HEK293 (cell line): ENCODE measurements at regions not wholly inside any gene's neighbourhood (a gene's known extent, or its start where the extent isn't known, plus 50 kb on each side); places are given as distances from the start of the nearest gene placed in this dataset.

Experiments
- CTCF ChIA-PET: fragments of 350-600 bp; formaldehyde crosslinking; extraction: SDS; loops from one replicate; lab custom pipeline; 2021; ENCODE audit warnings: antibody characterized with exemption; lab: Yijun Ruan, JAX
- POLR2A ChIA-PET: fragments of 300-600 bp; formaldehyde crosslinking; extraction: SDS; loops from one replicate; lab custom pipeline; 2020; ENCODE audit warnings: antibody characterized with exemption, inconsistent platforms; lab: Yijun Ruan, JAX
- H3K27ac ChIP-seq: fragments of 200-500 bp; sonication (Bioruptor generic); 2 replicates; pipeline ENCODE4 v1.5.1; 2014; ENCODE audit warnings: low read depth, low read length, control low read depth, inconsistent platforms; ENCODE audit errors: extremely low read depth
- H3K36me3 ChIP-seq, 2 experiments: fragments of 200-500 bp in 1 of 2; sonication (Bioruptor generic) in 1 of 2; 1 replicate in 1 of 2; 2 replicates in 1 of 2; pipeline ENCODE4 v1.5.1; 2014 to 2017; ENCODE audit warnings: inconsistent platforms in 2 of 2, low read length in 2 of 2; ENCODE audit not compliant: control insufficient read depth in 2 of 2, insufficient read depth in 1 of 2
- H3K4me1 ChIP-seq: fragments of 200-500 bp; sonication (Bioruptor generic); 2 replicates; pipeline ENCODE4 v1.5.1; 2014; ENCODE audit warnings: mild to moderate bottlenecking, low read length, inconsistent platforms; ENCODE audit not compliant: control insufficient read depth, insufficient read depth
- H3K4me3 ChIP-seq: 2 replicates; pipeline ENCODE4 v1.5.1; 2011; ENCODE audit warnings: low read depth, mild to moderate bottlenecking, control low read depth, low read length, moderate library complexity
- H3K9me3 ChIP-seq: fragments of 200-500 bp; sonication (Bioruptor generic); 2 replicates; pipeline ENCODE4 v1.5.1; 2014; ENCODE audit warnings: low read depth, low read length, inconsistent platforms; ENCODE audit not compliant: control insufficient read depth, insufficient read depth
- EGR2 ChIP-seq: fragments of 450-650 bp; formaldehyde crosslinking; IDR thresholded peaks from 2 replicates; pipeline ENCODE4 v1.5.1; 2016; ENCODE audit warnings: low read depth, missing biosample characterization, missing genetic modification characterization
- GLIS1 ChIP-seq: fragments of 450-650 bp; formaldehyde crosslinking; IDR thresholded peaks from 2 replicates; pipeline ENCODE4 v1.5.1; 2016; ENCODE audit warnings: missing biosample characterization, missing genetic modification characterization
- KLF9 ChIP-seq: fragments of 450-650 bp; formaldehyde crosslinking; IDR thresholded peaks from 2 replicates; pipeline ENCODE4 v1.5.1; 2016; ENCODE audit warnings: missing biosample characterization, missing genetic modification characterization, low read depth
- MYNN ChIP-seq: fragments of 450-650 bp; formaldehyde crosslinking; IDR thresholded peaks from 2 replicates; pipeline ENCODE4 v1.5.1; 2016; ENCODE audit warnings: missing biosample characterization, missing genetic modification characterization, borderline replicate concordance
- SCRT1 ChIP-seq: fragments of 450-650 bp; formaldehyde crosslinking; IDR thresholded peaks from 2 replicates; pipeline ENCODE4 v1.5.1; 2016; ENCODE audit warnings: missing biosample characterization, missing genetic modification characterization, borderline replicate concordance
- SCRT2 ChIP-seq: fragments of 450-650 bp; formaldehyde crosslinking; IDR thresholded peaks from 2 replicates; pipeline ENCODE4 v1.5.1; 2016; ENCODE audit warnings: missing biosample characterization, missing genetic modification characterization
- ZBTB20 ChIP-seq: fragments of 450-650 bp; formaldehyde crosslinking; IDR thresholded peaks from 2 replicates; pipeline ENCODE4 v1.5.1; 2016; ENCODE audit warnings: missing biosample characterization, missing genetic modification characterization
- ZBTB26 ChIP-seq: fragments of 450-650 bp; formaldehyde crosslinking; optimal IDR thresholded peaks from 2 replicates; pipeline ENCODE3; 2016; ENCODE audit warnings: missing biosample characterization, mild to moderate bottlenecking, missing genetic modification characterization
- ZFP69B ChIP-seq: fragments of 450-650 bp; formaldehyde crosslinking; IDR thresholded peaks from 2 replicates; pipeline ENCODE4 v1.5.1; 2016; ENCODE audit warnings: missing biosample characterization, missing genetic modification characterization
- ZNF132 ChIP-seq: fragments of 450-650 bp; formaldehyde crosslinking; IDR thresholded peaks from 2 replicates; pipeline ENCODE4 v1.5.1; 2017; ENCODE audit warnings: missing biosample characterization, missing genetic modification characterization, borderline replicate concordance
- ZNF157 ChIP-seq: fragments of 450-650 bp; formaldehyde crosslinking; IDR thresholded peaks from 2 replicates; pipeline ENCODE4 v1.5.1; 2016; ENCODE audit warnings: missing biosample characterization, missing genetic modification characterization
- ZNF221 ChIP-seq: fragments of 450-650 bp; formaldehyde crosslinking; IDR thresholded peaks from 2 replicates; pipeline ENCODE4 v1.5.1; 2017; ENCODE audit warnings: missing biosample characterization, missing genetic modification characterization, borderline replicate concordance
- ZNF747 ChIP-seq: fragments of 450-650 bp; formaldehyde crosslinking; IDR thresholded peaks from 2 replicates; pipeline ENCODE4 v1.5.1; 2016; ENCODE audit warnings: missing biosample characterization, missing genetic modification characterization
- TF ChIP-seq, protein P1 (sequence below): fragments of 450-650 bp; formaldehyde crosslinking; IDR thresholded peaks from 2 replicates; pipeline ENCODE4 v1.5.1; 2016; ENCODE audit warnings: missing biosample characterization, missing genetic modification characterization

DNA sequence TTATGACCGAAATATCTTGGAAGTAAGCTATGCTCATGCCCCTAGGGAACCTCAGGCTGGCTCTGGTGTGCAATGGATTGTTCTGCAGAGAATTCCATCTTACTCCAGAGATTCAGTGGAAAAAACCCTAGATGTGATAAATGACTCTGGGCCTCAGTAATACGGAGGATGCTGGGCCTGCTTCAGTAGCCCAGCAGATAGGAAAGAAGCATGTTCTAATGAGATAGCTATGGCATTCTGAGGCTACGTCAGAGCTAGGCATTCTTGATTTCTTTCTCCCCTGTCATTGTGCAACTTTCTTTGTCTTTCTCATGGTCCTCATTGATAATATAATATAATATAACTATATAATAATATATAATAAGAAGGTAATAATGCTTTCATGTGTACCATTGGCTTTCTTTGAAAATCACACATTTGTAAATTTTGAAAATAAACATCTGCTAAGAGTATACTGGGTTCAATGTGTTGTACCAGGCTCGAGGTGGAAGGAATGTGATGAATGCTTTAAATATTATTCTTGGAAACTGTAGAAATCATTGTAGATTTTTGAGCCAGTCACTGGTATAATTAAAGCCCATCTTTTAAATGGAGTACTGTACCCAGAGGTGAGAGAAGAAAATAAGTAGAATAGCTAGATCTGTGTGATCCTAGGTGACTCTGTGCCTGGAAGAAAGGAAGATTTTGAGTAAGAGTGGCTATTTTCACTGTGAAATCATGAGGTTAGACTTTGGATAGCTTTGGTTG is 152.0 kb downstream of the IL15 start:
- Histone ChIP-seq H3K4me3 (no peak overlapping the region), H3K9me3 (no peaks in the 10 kb centered on the region), H3K36me3 (no peaks in the 10 kb centered on the region), H3K27ac (no peak overlapping the region), H3K4me1 (no peaks in the 10 kb centered on the region)
- CTCF ChIA-PET = interaction anchor here (0.6 kb wide), 1 partner anchor 1060 kb away, joined by 3 read pairs; no protein-coding TSS in a partner anchor
- TF ChIP-seq ZNF221 (no peak), ZBTB26 (no peak), EGR2 (tag by site-specific recombination) (no peak)
- POLR2A ChIA-PET = no interaction called here

- CTCF ChIA-PET = no interaction called here
- POLR2A ChIA-PET = no interaction called here
- Histone ChIP-seq H3K36me3 (no peaks in the 10 kb centered on the region), H3K27ac (no peak overlapping the region)
- TF ChIP-seq ZFP69B (tag by site-specific recombination) (no peak), SCRT1 (tag by site-specific recombination) (no peak), ZNF747 (no peak), ZNF157 (tag by site-specific recombination) (no peak), ZNF132 (tag by site-specific recombination) (no peak), SCRT2 (tag by site-specific recombination) (no peak), MYNN (tag by site-specific recombination) (no peak), ZBTB20 (tag by site-specific recombination) (no peak)
- TF ChIP-seq, protein P1, sequence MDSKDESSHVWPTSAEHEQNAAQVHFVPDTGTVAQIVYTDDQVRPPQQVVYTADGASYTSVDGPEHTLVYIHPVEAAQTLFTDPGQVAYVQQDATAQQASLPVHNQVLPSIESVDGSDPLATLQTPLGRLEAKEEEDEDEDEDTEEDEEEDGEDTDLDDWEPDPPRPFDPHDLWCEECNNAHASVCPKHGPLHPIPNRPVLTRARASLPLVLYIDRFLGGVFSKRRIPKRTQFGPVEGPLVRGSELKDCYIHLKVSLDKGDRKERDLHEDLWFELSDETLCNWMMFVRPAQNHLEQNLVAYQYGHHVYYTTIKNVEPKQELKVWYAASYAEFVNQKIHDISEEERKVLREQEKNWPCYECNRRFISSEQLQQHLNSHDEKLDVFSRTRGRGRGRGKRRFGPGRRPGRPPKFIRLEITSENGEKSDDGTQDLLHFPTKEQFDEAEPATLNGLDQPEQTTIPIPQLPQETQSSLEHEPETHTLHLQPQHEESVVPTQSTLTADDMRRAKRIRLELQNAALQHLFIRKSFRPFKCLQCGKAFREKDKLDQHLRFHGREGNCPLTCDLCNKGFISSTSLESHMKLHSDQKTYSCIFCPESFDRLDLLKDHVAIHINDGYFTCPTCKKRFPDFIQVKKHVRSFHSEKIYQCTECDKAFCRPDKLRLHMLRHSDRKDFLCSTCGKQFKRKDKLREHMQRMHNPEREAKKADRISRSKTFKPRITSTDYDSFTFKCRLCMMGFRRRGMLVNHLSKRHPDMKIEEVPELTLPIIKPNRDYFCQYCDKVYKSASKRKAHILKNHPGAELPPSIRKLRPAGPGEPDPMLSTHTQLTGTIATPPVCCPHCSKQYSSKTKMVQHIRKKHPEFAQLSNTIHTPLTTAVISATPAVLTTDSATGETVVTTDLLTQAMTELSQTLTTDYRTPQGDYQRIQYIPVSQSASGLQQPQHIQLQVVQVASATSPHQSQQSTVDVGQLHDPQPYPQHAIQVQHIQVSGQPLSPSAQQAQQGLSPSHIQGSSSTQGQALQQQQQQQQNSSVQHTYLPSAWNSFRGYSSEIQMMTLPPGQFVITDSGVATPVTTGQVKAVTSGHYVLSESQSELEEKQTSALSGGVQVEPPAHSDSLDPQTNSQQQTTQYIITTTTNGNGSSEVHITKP (tag by site-specific recombination) = no peak
- TF ChIP-seq, all 188 proteins: peak for 0
- no peak overlapping the region for H3K4me3 ChIP-seq
- H3K9me3 ChIP-seq = no peaks in the 10 kb centered on the region
- H3K4me1 ChIP-seq = no peaks in the 10 kb centered on the region
These were observed 153.3 kb downstream of the IL15 start for GRCh38 chr4:141789716-141790115.

- H3K27ac ChIP-seq = no peak overlapping the region
- H3K36me3 ChIP-seq = no peaks in the 10 kb centered on the region
- H3K4me1 ChIP-seq = no peaks in the 10 kb centered on the region
- ChIA-PET POLR2A (no interaction called here), CTCF (no interaction called here)
- no peak overlapping the region for H3K4me3 ChIP-seq
- TF ChIP-seq KLF9 (tag by site-specific recombination) (no peak), GLIS1 (tag by site-specific recombination) (no peak)
- H3K9me3 ChIP-seq = no peaks in the 10 kb centered on the region
These were observed 155.8 kb downstream of the IL15 start for GRCh38 chr4:141792164-141792563.
